HEK293T (cell line): ENCODE measurements at regions not wholly inside any gene's neighbourhood (a gene's known extent, or its start where the extent isn't known, plus 50 kb on each side); places are given as distances from the start of the nearest gene placed in this dataset.

Experiments
- CTCF ChIA-PET: fragments of 350-600 bp; formaldehyde crosslinking; extraction: SDS; loops from one replicate; lab custom pipeline; 2021; ENCODE audit warnings: antibody characterized with exemption, inconsistent platforms; lab: Yijun Ruan, JAX
- POLR2A ChIA-PET: fragments of 350-600 bp; formaldehyde crosslinking; extraction: SDS; loops from one replicate; lab custom pipeline; 2020; ENCODE audit warnings: antibody characterized with exemption, inconsistent platforms; lab: Yijun Ruan, JAX
- DNase-seq: peaks from one replicate; pipeline ENCODE4 v3.0.0; 2012; ENCODE audit warnings: mixed read lengths; ENCODE audit errors: extremely low spot score
- ARNT ChIP-seq: fragments of 450-650 bp; IDR thresholded peaks from 2 replicates; pipeline ENCODE4 v1.6.1; 2017; ENCODE audit warnings: mild to moderate bottlenecking
- BHLHE40 ChIP-seq: fragments of 450-650 bp; IDR thresholded peaks from 2 replicates; pipeline ENCODE4 v1.6.1; 2016; ENCODE audit warnings: mild to moderate bottlenecking, moderate library complexity, borderline replicate concordance
- CTBP1 ChIP-seq: fragments of 450-650 bp; IDR thresholded peaks from 2 replicates; pipeline ENCODE4 v1.6.1; 2016; ENCODE audit warnings: borderline replicate concordance
- ELF4 ChIP-seq: fragments of 450-650 bp; IDR thresholded peaks from 2 replicates; pipeline ENCODE4 v1.6.1; 2017; ENCODE audit warnings: antibody characterized with exemption
- FOXA1 ChIP-seq: fragments of 450-650 bp; IDR thresholded peaks from 2 replicates; pipeline ENCODE4 v1.6.1; 2016; ENCODE audit warnings: mild to moderate bottlenecking
- FOXK2 ChIP-seq: fragments of 450-650 bp; IDR thresholded peaks from 2 replicates; pipeline ENCODE4 v1.6.1; 2016; ENCODE audit warnings: mild to moderate bottlenecking
- FOXM1 ChIP-seq: fragments of 450-650 bp; IDR thresholded peaks from 2 replicates; pipeline ENCODE4 v1.6.1; 2017; ENCODE audit warnings: mild to moderate bottlenecking, borderline replicate concordance
- HDGF ChIP-seq: fragments of 450-650 bp; IDR thresholded peaks from 2 replicates; pipeline ENCODE4 v1.6.1; 2017; ENCODE audit warnings: antibody characterized with exemption, borderline replicate concordance
- L3MBTL2 ChIP-seq: fragments of 450-650 bp; conservative IDR thresholded peaks from 2 replicates; pipeline ENCODE4 v1.6.1; 2016; ENCODE audit warnings: mild to moderate bottlenecking
- LEF1 ChIP-seq: fragments of 450-650 bp; IDR thresholded peaks from 2 replicates; pipeline ENCODE4 v1.6.1; 2017; ENCODE audit warnings: mild to moderate bottlenecking, borderline replicate concordance
- NFRKB ChIP-seq: fragments of 450-650 bp; IDR thresholded peaks from 2 replicates; pipeline ENCODE4 v1.6.1; 2016; ENCODE audit warnings: mild to moderate bottlenecking, moderate library complexity
- SP1 ChIP-seq: fragments of 450-650 bp; IDR thresholded peaks from 2 replicates; pipeline ENCODE4 v1.6.1; 2017
- SUZ12 ChIP-seq: fragments of 450-650 bp; IDR thresholded peaks from 2 replicates; pipeline ENCODE4 v1.6.1; 2016; ENCODE audit warnings: mild to moderate bottlenecking
- TARDBP ChIP-seq: fragments of 450-650 bp; IDR thresholded peaks from 2 replicates; pipeline ENCODE4 v1.6.1; 2016
- ZNF384 ChIP-seq: fragments of 450-650 bp; IDR thresholded peaks from 2 replicates; pipeline ENCODE4 v1.6.1; 2016
- TF ChIP-seq, protein P1 (sequence below): fragments of 450-650 bp; IDR thresholded peaks from 2 replicates; pipeline ENCODE4 v1.6.1; 2016

- ChIA-PET CTCF (no interaction called here), POLR2A (no interaction called here)
- no peak for DNase-seq
- TF ChIP-seq FOXA1 (no peak), SUZ12 (no peak), LEF1 (no peak), ZNF384 (no peak), NFRKB (no peak), TARDBP (no peak), BHLHE40 (no peak), ELF4 (no peak), SP1 (no peak), ARNT (no peak)
- TF ChIP-seq, protein P1, sequence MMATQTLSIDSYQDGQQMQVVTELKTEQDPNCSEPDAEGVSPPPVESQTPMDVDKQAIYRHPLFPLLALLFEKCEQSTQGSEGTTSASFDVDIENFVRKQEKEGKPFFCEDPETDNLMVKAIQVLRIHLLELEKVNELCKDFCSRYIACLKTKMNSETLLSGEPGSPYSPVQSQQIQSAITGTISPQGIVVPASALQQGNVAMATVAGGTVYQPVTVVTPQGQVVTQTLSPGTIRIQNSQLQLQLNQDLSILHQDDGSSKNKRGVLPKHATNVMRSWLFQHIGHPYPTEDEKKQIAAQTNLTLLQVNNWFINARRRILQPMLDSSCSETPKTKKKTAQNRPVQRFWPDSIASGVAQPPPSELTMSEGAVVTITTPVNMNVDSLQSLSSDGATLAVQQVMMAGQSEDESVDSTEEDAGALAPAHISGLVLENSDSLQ: no peak
Measured at GRCh38 chr4:137681081-137681480, 148.8 kb upstream of the PCDH18 start.

DNA sequence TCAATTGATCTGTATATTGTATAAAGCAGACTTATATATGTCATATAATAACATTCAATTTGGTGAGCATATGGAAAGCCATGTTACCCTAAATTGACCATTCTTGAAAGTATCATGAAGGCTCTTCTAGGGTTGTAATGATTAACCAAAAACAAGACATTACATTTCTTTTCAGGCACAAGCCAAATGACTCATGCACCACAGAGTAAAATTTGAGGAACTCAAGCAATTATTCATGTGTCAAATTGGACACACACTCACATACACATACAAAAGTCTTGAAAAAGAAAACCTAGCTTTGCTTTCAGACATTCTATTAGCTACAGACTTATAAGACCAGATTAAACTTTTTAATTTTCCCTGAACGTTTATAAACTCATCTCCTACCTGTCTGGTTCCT is 146.5 kb upstream of the PCDH18 start:
- ChIA-PET POLR2A (no interaction called here), CTCF (no interaction called here)
- no peak for TF ChIP-seq CTBP1
- TF ChIP-seq L3MBTL2: no peak
- TF ChIP-seq FOXK2: no peak
- TF ChIP-seq FOXM1: no peak
- no peak for TF ChIP-seq FOXA1
- TF ChIP-seq HDGF: no peak
- no peak for TF ChIP-seq NFRKB
- TF ChIP-seq, protein P1: no peak
- no peak for TF ChIP-seq ARNT
- DNase-seq: no peak

- no peak for TF ChIP-seq ARNT
- no peak for TF ChIP-seq FOXM1
- TF ChIP-seq CTBP1: no peak
- TF ChIP-seq HDGF: no peak
- no peak for TF ChIP-seq TARDBP
- no peak for TF ChIP-seq SUZ12
- TF ChIP-seq BHLHE40: no peak
- no peak for TF ChIP-seq LEF1
- TF ChIP-seq L3MBTL2: no peak
- TF ChIP-seq SP1: no peak
- TF ChIP-seq, protein P1: no peak
- ChIA-PET CTCF (no interaction called here), POLR2A (no interaction called here)
- DNase-seq: no peak
Measured at GRCh38 chr4:137677863-137678262, 145.6 kb upstream of the PCDH18 start.

- TF ChIP-seq, protein P1: peak; percentile 52; the same call in 1 of the 2 replicates
- TF ChIP-seq L3MBTL2: no peak
- no peak for DNase-seq
- ChIA-PET POLR2A (no interaction called here), CTCF (interaction anchor here (0.6 kb wide), 1 partner anchor 9 kb away, joined by 6 read pairs; no protein-coding TSS in a partner anchor)
Measured at GRCh38 chr4:137676357-137676998, 144.2 kb upstream of the PCDH18 start.

DNA sequence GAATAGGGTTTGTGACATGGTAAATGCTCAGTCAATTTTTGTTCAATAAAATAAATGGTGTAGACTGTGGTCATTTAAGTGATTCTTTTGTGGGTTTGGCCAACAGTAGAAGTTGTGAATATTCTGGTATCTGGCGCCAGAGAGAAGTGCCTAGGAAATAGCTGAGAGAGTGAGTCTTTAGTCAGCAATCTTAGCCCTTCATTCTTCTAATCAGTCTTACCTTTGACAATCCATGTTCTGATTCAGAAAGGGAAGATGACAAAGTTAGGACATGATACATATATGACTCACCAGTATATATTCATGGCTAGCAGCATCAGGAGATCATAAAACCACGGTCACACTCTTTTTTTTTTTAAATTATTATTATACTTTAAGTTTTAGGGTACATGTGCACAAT is 141.8 kb upstream of the PCDH18 start:
- no peak for TF ChIP-seq FOXM1
- TF ChIP-seq TARDBP: no peak
- TF ChIP-seq ARNT: no peak
- TF ChIP-seq, protein P1: no peak
- TF ChIP-seq L3MBTL2: no peak
- TF ChIP-seq NFRKB: no peak
- no peak for TF ChIP-seq ZNF384
- TF ChIP-seq FOXK2: no peak
- TF ChIP-seq ELF4: no peak
- no peak for TF ChIP-seq BHLHE40
- no peak for TF ChIP-seq LEF1
- TF ChIP-seq SP1: no peak
- TF ChIP-seq SUZ12: no peak
- no peak for DNase-seq
- ChIA-PET POLR2A (no interaction called here), CTCF (no interaction called here)
